Stimulated activated naive CD8-positive, alpha-beta T cell treated with anti-CD3 and anti-CD28 coated beads, Interleukin-15, Interleukin-2, amounts not matched to agents 100 ng/mL and 50 ng/mL, for 24 hours (primary cell): ENCODE measurements at regions not wholly inside any gene's neighbourhood (a gene's known extent, or its start where the extent isn't known, plus 50 kb on each side); places are given as distances from the start of the nearest gene placed in this dataset.

ENCODE experiments used
- H3K27ac Mint-ChIP-seq: one replicate; pipeline ENCODE4 v1.8.0; 2021; ENCODE audit warnings: mild to moderate bottlenecking, mixed read lengths
- H3K27me3 Mint-ChIP-seq: one replicate; pipeline ENCODE4 v1.8.0; 2021; ENCODE audit warnings: mixed read lengths
- H3K36me3 Mint-ChIP-seq: one replicate; pipeline ENCODE4 v1.8.0; 2021; ENCODE audit warnings: low read depth, mixed read lengths
- H3K4me1 Mint-ChIP-seq: one replicate; pipeline ENCODE4 v1.8.0; 2021; ENCODE audit warnings: low read depth, mixed read lengths
- H3K4me3 Mint-ChIP-seq: one replicate; pipeline ENCODE4 v1.8.0; 2021; ENCODE audit warnings: mild to moderate bottlenecking, mixed read lengths
- H3K9me3 Mint-ChIP-seq: one replicate; pipeline ENCODE4 v1.8.0; 2021; ENCODE audit warnings: mixed read lengths

GRCh38 chr10:64286533-64286932 is 765.3 kb downstream of the REEP3 start:
- Mint-ChIP-seq H3K4me1 (no peaks in the 10 kb centered on the region), H3K4me3 (no peak overlapping the region), H3K27me3 (no peaks in the 10 kb centered on the region), H3K27ac (no peak overlapping the region), H3K36me3 (no peaks in the 10 kb centered on the region), H3K9me3 (no peaks in the 10 kb centered on the region)

GRCh38 chr10:64288404-64288803 is 767.2 kb downstream of the REEP3 start:
- no peak overlapping the region for H3K27ac Mint-ChIP-seq

DNA sequence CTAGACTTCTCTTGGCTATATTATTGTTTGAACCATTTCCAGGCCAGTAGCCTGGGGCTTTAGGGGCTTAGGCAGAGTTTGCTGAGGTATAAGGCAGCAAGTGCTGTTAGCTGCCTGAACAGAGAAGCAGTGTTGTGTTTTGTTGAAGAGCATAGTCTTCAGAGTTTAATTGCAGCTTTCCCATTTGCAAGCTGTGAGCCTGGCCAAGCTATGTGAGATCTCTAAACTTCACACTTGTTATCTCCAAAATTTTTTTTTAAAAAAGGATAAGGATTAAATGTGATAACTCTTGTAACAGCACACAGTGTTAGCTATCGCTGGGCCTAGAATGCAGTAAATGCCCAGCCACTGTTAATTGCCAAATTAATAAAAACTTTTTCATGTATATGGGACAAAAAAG is 782.4 kb downstream of the REEP3 start:
- H3K9me3 Mint-ChIP-seq: no peaks in the 10 kb centered on the region
- H3K27ac Mint-ChIP-seq: no peak overlapping the region
- H3K4me1 Mint-ChIP-seq: no peaks in the 10 kb centered on the region
- H3K36me3 Mint-ChIP-seq: no peaks in the 10 kb centered on the region
- H3K27me3 Mint-ChIP-seq: no peaks in the 10 kb centered on the region
- no peak overlapping the region for H3K4me3 Mint-ChIP-seq

More at GRCh38 chr10:64288404-64288803, 767.2 kb downstream of the REEP3 start:
- no peaks in the 10 kb centered on the region for H3K9me3 Mint-ChIP-seq
- H3K27me3 Mint-ChIP-seq: no peaks in the 10 kb centered on the region
- no peaks in the 10 kb centered on the region for H3K4me1 Mint-ChIP-seq
- no peaks in the 10 kb centered on the region for H3K36me3 Mint-ChIP-seq
- no peak overlapping the region for H3K4me3 Mint-ChIP-seq

DNA sequence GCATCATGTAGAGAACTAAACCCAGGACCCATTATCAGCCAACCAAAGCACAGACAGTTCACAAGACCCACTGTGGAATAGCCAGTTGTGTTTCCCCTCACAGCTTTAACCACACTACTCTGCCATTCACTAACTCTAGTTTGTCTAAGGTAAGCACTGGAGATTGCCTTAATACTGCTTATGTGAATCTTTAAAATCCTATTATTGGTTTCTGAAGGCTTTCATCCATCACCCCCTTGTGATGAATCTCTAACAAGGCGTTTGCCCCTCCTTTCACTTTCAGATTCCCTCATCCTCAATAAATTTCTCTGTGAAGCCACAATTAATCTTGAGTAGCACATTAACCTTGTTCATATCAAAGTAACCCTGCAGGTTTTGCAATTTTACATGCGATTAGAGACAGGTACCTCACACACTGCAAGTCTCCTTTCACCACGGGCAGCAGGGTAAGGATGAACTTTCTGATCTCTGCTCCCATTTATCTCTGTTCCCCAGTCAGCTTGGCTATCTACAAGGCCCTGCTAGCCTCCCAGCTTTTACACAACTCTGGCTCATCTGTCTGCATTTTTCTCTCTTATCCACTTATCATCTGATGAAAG is 785.6 kb downstream of the REEP3 start:
- Mint-ChIP-seq H3K36me3 (no peaks in the 10 kb centered on the region), H3K27ac (no peak overlapping the region), H3K9me3 (no peaks in the 10 kb centered on the region), H3K27me3 (no peaks in the 10 kb centered on the region), H3K4me1 (no peaks in the 10 kb centered on the region), H3K4me3 (no peak overlapping the region)

DNA sequence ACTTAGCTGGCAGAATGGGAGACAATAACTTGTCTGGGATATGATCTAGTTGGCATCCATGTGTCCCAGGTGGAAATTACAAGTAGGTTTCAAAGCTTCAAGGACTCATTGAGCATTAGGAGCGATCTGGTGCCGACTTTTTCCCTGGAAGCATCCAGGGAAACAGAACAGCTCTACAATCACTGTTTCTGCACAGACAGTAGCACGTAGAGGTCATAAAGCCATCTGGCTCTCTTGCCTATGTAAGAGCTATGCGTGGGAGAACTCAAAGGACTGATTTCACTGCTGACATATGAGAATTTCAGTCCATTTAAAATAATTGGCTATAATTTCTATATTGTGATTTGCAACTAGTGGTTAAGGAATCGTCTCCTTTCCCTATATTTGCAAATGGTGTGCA is 791.7 kb downstream of the REEP3 start:
- Mint-ChIP-seq H3K36me3 (no peaks in the 10 kb centered on the region), H3K27me3 (no peaks in the 10 kb centered on the region), H3K27ac (no peak overlapping the region), H3K4me1 (no peaks in the 10 kb centered on the region), H3K9me3 (no peaks in the 10 kb centered on the region), H3K4me3 (no peak overlapping the region)

- no peaks in the 10 kb centered on the region for H3K9me3 Mint-ChIP-seq
- H3K27me3 Mint-ChIP-seq: no peaks in the 10 kb centered on the region
- no peaks in the 10 kb centered on the region for H3K36me3 Mint-ChIP-seq
- H3K4me3 Mint-ChIP-seq: no peak overlapping the region
- H3K27ac Mint-ChIP-seq: no peak overlapping the region
- H3K4me1 Mint-ChIP-seq: no peaks in the 10 kb centered on the region
Observed at GRCh38 chr10:64313967-64314366, 792.8 kb downstream of the REEP3 start.

- H3K36me3 Mint-ChIP-seq: no peaks in the 10 kb centered on the region
- no peaks in the 10 kb centered on the region for H3K4me1 Mint-ChIP-seq
- no peaks in the 10 kb centered on the region for H3K27me3 Mint-ChIP-seq
- no peak overlapping the region for H3K27ac Mint-ChIP-seq
- no peaks in the 10 kb centered on the region for H3K9me3 Mint-ChIP-seq
- no peak overlapping the region for H3K4me3 Mint-ChIP-seq
Observed at GRCh38 chr10:64316416-64316815, 795.2 kb downstream of the REEP3 start.

GRCh38 chr10:64316833-64317232 is 795.6 kb downstream of the REEP3 start:
- Mint-ChIP-seq H3K4me1 (no peaks in the 10 kb centered on the region), H3K27me3 (no peaks in the 10 kb centered on the region), H3K9me3 (no peaks in the 10 kb centered on the region), H3K36me3 (no peaks in the 10 kb centered on the region), H3K4me3 (no peak overlapping the region), H3K27ac (no peak overlapping the region)

- no peaks in the 10 kb centered on the region for H3K4me1 Mint-ChIP-seq
- no peaks in the 10 kb centered on the region for H3K36me3 Mint-ChIP-seq
- H3K27me3 Mint-ChIP-seq: no peaks in the 10 kb centered on the region
- no peak overlapping the region for H3K27ac Mint-ChIP-seq
- no peak overlapping the region for H3K4me3 Mint-ChIP-seq
- peaks cover 9% of the 10 kb centered on the region for H3K9me3 Mint-ChIP-seq
Observed at GRCh38 chr10:64320448-64320847, 799.2 kb downstream of the REEP3 start.

GRCh38 chr10:64329510-64329909 is 808.3 kb downstream of the REEP3 start:
- no peaks in the 10 kb centered on the region for H3K36me3 Mint-ChIP-seq
- no peak overlapping the region for H3K4me3 Mint-ChIP-seq
- H3K27ac Mint-ChIP-seq: no peak overlapping the region
- peaks cover 11% of the 10 kb centered on the region for H3K9me3 Mint-ChIP-seq
- H3K4me1 Mint-ChIP-seq: no peaks in the 10 kb centered on the region
- no peaks in the 10 kb centered on the region for H3K27me3 Mint-ChIP-seq

GRCh38 chr10:64332551-64332950 is 811.4 kb downstream of the REEP3 start:
- Mint-ChIP-seq H3K4me3 (no peak overlapping the region), H3K27me3 (no peaks in the 10 kb centered on the region), H3K36me3 (no peaks in the 10 kb centered on the region), H3K27ac (no peak overlapping the region), H3K9me3 (peaks cover 2% of the 10 kb centered on the region), H3K4me1 (no peaks in the 10 kb centered on the region)

DNA sequence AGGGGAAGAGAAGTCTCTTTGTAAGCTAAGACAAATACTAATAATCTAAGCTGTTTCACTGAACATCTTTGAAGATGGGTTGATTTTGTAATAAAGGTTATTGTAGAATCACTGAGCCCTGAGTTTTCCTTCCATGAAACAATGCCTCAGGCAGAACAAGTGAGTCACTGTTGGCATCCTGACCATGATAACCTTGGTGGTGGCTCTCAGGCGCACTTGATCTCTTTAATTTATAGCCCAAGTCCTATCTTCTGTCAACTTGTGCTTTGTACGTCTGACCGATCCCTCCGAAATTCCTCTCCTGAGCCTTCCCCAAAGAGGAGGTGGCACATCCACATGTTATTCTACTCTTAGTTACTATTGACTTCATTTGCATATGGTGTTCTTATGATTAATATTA is 812.9 kb downstream of the REEP3 start:
- no peak overlapping the region for H3K27ac Mint-ChIP-seq
- H3K27me3 Mint-ChIP-seq: no peaks in the 10 kb centered on the region
- H3K4me1 Mint-ChIP-seq: no peaks in the 10 kb centered on the region
- H3K4me3 Mint-ChIP-seq: no peak overlapping the region
- H3K9me3 Mint-ChIP-seq: no peaks in the 10 kb centered on the region
- H3K36me3 Mint-ChIP-seq: no peaks in the 10 kb centered on the region

GRCh38 chr10:64344211-64344610 is 823.0 kb downstream of the REEP3 start:
- no peaks in the 10 kb centered on the region for H3K4me1 Mint-ChIP-seq
- H3K27ac Mint-ChIP-seq: no peak overlapping the region
- H3K9me3 Mint-ChIP-seq: no peaks in the 10 kb centered on the region
- H3K36me3 Mint-ChIP-seq: no peaks in the 10 kb centered on the region
- no peaks in the 10 kb centered on the region for H3K27me3 Mint-ChIP-seq
- H3K4me3 Mint-ChIP-seq: no peak overlapping the region

- no peak overlapping the region for H3K4me3 Mint-ChIP-seq
- no peaks in the 10 kb centered on the region for H3K27me3 Mint-ChIP-seq
- no peaks in the 10 kb centered on the region for H3K4me1 Mint-ChIP-seq
- H3K9me3 Mint-ChIP-seq: no peaks in the 10 kb centered on the region
- H3K36me3 Mint-ChIP-seq: no peaks in the 10 kb centered on the region
- no peak overlapping the region for H3K27ac Mint-ChIP-seq
Observed at GRCh38 chr10:64345856-64346255, 824.7 kb downstream of the REEP3 start.

DNA sequence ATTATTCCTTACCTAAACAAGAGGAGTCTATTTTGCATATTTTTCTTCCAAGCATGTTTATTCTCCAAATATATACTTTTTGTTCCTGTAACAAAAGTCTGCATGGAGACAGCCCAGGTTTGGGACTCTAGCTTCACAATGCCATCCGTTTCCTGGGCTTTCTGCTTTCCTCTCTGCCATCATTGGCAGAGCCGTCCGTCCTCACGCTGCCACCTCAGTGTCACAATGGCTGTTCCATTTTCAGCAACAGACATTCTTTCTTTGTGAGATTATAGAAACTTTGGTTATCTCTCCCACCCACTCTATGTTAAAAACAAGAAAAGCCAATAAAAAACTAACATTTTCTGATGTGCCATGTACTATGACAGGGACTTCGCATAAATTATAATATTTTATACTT is 825.2 kb downstream of the REEP3 start:
- Mint-ChIP-seq H3K4me3 (no peak overlapping the region), H3K9me3 (no peaks in the 10 kb centered on the region), H3K27ac (no peak overlapping the region), H3K27me3 (no peaks in the 10 kb centered on the region), H3K4me1 (no peaks in the 10 kb centered on the region), H3K36me3 (no peaks in the 10 kb centered on the region)

GRCh38 chr10:64350665-64351064 is 829.5 kb downstream of the REEP3 start:
- H3K4me3 Mint-ChIP-seq: no peak overlapping the region
- H3K27me3 Mint-ChIP-seq: no peaks in the 10 kb centered on the region
- H3K36me3 Mint-ChIP-seq: no peaks in the 10 kb centered on the region
- no peak overlapping the region for H3K27ac Mint-ChIP-seq
- H3K9me3 Mint-ChIP-seq: no peaks in the 10 kb centered on the region
- H3K4me1 Mint-ChIP-seq: no peaks in the 10 kb centered on the region
